ENCODE measurements at regions not wholly inside any gene's neighbourhood (a gene's known extent, or its start where the extent isn't known, plus 50 kb on each side); places are given as distances from the start of the nearest gene placed in this dataset.

- no peak for DNase-seq (ENCODE audit: low read depth in 2 of 2)
Observed at GRCh38 chr3:153657046-153657445, 464.1 kb upstream of the ARHGEF26 start.

GRCh38 chr3:153657461-153657860 lies 463.7 kb upstream of the ARHGEF26 start:
- DNase-seq (ENCODE audit: low read depth in 2 of 2), result no peak

- peak in 1 of 2 experiments; percentile 8 for DNase-seq (ENCODE audit: low read depth in 2 of 2)
Observed at GRCh38 chr3:153658136-153658535, 463.1 kb upstream of the ARHGEF26 start.

GRCh38 chr3:153666991-153667740 lies 454.0 kb upstream of the ARHGEF26 start:
- no peak for DNase-seq (ENCODE audit: low read depth in 2 of 2)

- no peak for DNase-seq (ENCODE audit: low read depth in 2 of 2)
Observed at GRCh38 chr3:153669527-153669926, 451.7 kb upstream of the ARHGEF26 start.

- no peak for DNase-seq (ENCODE audit: low read depth in 2 of 2)
Observed at GRCh38 chr3:153670577-153670976, 450.6 kb upstream of the ARHGEF26 start.

- DNase-seq (ENCODE audit: low read depth in 2 of 2), result no peak
Observed at GRCh38 chr3:153673853-153674252, 447.3 kb upstream of the ARHGEF26 start.

- no peak for DNase-seq (ENCODE audit: low read depth in 2 of 2)
Observed at GRCh38 chr3:153679714-153680113, 441.5 kb upstream of the ARHGEF26 start.

GRCh38 chr3:153680526-153680925 lies 440.7 kb upstream of the ARHGEF26 start:
- no peak for DNase-seq (ENCODE audit: low read depth in 2 of 2)

GRCh38 chr3:153681057-153681456 lies 440.1 kb upstream of the ARHGEF26 start:
- no peak for DNase-seq (ENCODE audit: low read depth in 2 of 2)

- no peak for DNase-seq (ENCODE audit: low read depth in 2 of 2)
Observed at GRCh38 chr3:153688301-153689120, 432.7 kb upstream of the ARHGEF26 start.

GRCh38 chr3:153693207-153693606 lies 428.0 kb upstream of the ARHGEF26 start:
- DNase-seq (ENCODE audit: low read depth in 2 of 2), result no peak

- DNase-seq (ENCODE audit: low read depth in 2 of 2), result no peak
Observed at GRCh38 chr3:153702106-153702505, 419.1 kb upstream of the ARHGEF26 start.

GRCh38 chr3:153704115-153704514 lies 417.1 kb upstream of the ARHGEF26 start:
- DNase-seq (ENCODE audit: low read depth in 2 of 2), result no peak

- DNase-seq (ENCODE audit: low read depth in 2 of 2), result no peak
Observed at GRCh38 chr3:153706706-153707105, 414.5 kb upstream of the ARHGEF26 start.

- no peak for DNase-seq (ENCODE audit: low read depth in 2 of 2)
Observed at GRCh38 chr3:153714016-153714415, 407.2 kb upstream of the ARHGEF26 start.

- no peak for DNase-seq (ENCODE audit: low read depth in 2 of 2)
Observed at GRCh38 chr3:153714588-153715290, 406.5 kb upstream of the ARHGEF26 start.

GRCh38 chr3:153722157-153722556 lies 399.0 kb upstream of the ARHGEF26 start:
- DNase-seq (ENCODE audit: low read depth in 2 of 2), result no peak

- DNase-seq (ENCODE audit: low read depth in 2 of 2), result no peak
Observed at GRCh38 chr3:153731071-153731470, 390.1 kb upstream of the ARHGEF26 start.

- no peak for DNase-seq (ENCODE audit: low read depth in 2 of 2)
Observed at GRCh38 chr3:153734777-153735551, 386.2 kb upstream of the ARHGEF26 start.

GRCh38 chr3:153740109-153740508 lies 381.1 kb upstream of the ARHGEF26 start:
- DNase-seq (ENCODE audit: low read depth in 2 of 2), result no peak

GRCh38 chr3:153744889-153745288 lies 376.3 kb upstream of the ARHGEF26 start:
- no peak for DNase-seq (ENCODE audit: low read depth in 2 of 2)
